Subcutaneous abdominal adipose tissue (tissue), 5 donors: ENCODE measurements at regions not wholly inside any gene's neighbourhood (a gene's known extent, or its start where the extent isn't known, plus 50 kb on each side); places are given as distances from the start of the nearest gene placed in this dataset.
"Not testable (repeated sequence)": the region's sequence is repeated elsewhere in the genome, so short reads cannot be mapped to it uniquely, and the experiment has no call there.

Experiments
- H3K27ac ChIP-seq: one replicate; pipeline ENCODE4 v1.7.0; 2013; ENCODE audit warnings: low read depth, mild to moderate bottlenecking, inconsistent platforms, low read length, moderate library complexity
- H3K27me3 ChIP-seq, 5 donors: one replicate each; pipeline ENCODE4 v1.7.0; 2013; ENCODE audit warnings: low read length in 5 of 5, inconsistent platforms in 1 of 5; ENCODE audit not compliant: control insufficient read depth in 5 of 5, insufficient read depth in 4 of 5
- H3K36me3 ChIP-seq, 5 donors: one replicate each; pipeline ENCODE4 v1.7.0; 2013; ENCODE audit warnings: low read length in 5 of 5; ENCODE audit not compliant: control insufficient read depth in 5 of 5, insufficient read depth in 5 of 5
- H3K4me1 ChIP-seq, 5 donors: one replicate each; pipeline ENCODE4 v1.7.0; 2013; ENCODE audit warnings: low read length in 5 of 5, mild to moderate bottlenecking in 3 of 5, moderate library complexity in 1 of 5; ENCODE audit not compliant: control insufficient read depth in 5 of 5, insufficient read depth in 5 of 5
- H3K4me3 ChIP-seq, 5 donors: one replicate each; pipeline ENCODE4 v1.7.0; 2013; ENCODE audit warnings: low read length in 5 of 5, low read depth in 1 of 5
- H3K9ac ChIP-seq, 5 donors: one replicate each; pipeline ENCODE4 v1.7.0; 2013; ENCODE audit warnings: low read length in 5 of 5, mild to moderate bottlenecking in 4 of 5, moderate library complexity in 3 of 5
- H3K9me3 ChIP-seq, 5 donors: one replicate each; pipeline ENCODE4 v1.7.0; 2013; ENCODE audit warnings: low read length in 5 of 5; ENCODE audit not compliant: control insufficient read depth in 5 of 5
- donor health status: healthy.
- donor health status: healthy.
- donor health status: healthy.
- donor health status: healthy.
- donor health status: healthy.

- Histone ChIP-seq H3K27me3 (peaks cover 4 to 7% (median 5%) of the 10 kb centered on the region in 5 donors), H3K9ac (no peak overlapping the region), H3K4me3 (no peak overlapping the region), H3K9me3 (no peaks in the 10 kb centered on the region), H3K36me3 (no peaks in the 10 kb centered on the region), H3K4me1 (no peaks in the 10 kb centered on the region), H3K27ac (no peak overlapping the region)
Measured at GRCh38 chr1:29920316-29920715, 684.0 kb downstream of the PTPRU start.

GRCh38 chr1:29919041-29919440 is 682.7 kb downstream of the PTPRU start:
- H3K4me1 ChIP-seq, H3K27ac ChIP-seq, H3K4me3 ChIP-seq, H3K27me3 ChIP-seq, H3K9ac ChIP-seq, H3K36me3 ChIP-seq, H3K9me3 ChIP-seq: not testable (repeated sequence)

- Histone ChIP-seq H3K4me1 (no peaks in the 10 kb centered on the region), H3K27me3 (peaks cover 0 to 15% (median 5%) of the 10 kb centered on the region in 5 donors), H3K27ac (no peak overlapping the region)
Measured at GRCh38 chr1:29916656-29917369, 680.5 kb downstream of the PTPRU start.

GRCh38 chr1:29914936-29915335 is 678.6 kb downstream of the PTPRU start:
- Histone ChIP-seq H3K9ac (no peak overlapping the region), H3K4me3 (no peak overlapping the region), H3K9me3 (no peaks in the 10 kb centered on the region), H3K27me3 (peaks cover 0 to 16% (median 7%) of the 10 kb centered on the region in 5 donors), H3K4me1 (no peaks in the 10 kb centered on the region), H3K36me3 (no peaks in the 10 kb centered on the region), H3K27ac (no peak overlapping the region)

More at GRCh38 chr1:29916656-29917369, 680.5 kb downstream of the PTPRU start:
- no peak overlapping the region for H3K4me3 ChIP-seq
- H3K36me3 ChIP-seq: no peaks in the 10 kb centered on the region
- no peaks in the 10 kb centered on the region for H3K9me3 ChIP-seq
- no peak overlapping the region for H3K9ac ChIP-seq

- Histone ChIP-seq H3K27me3 (peaks cover 0 to 18% (median 10%) of the 10 kb centered on the region in 5 donors), H3K9me3 (no peaks in the 10 kb centered on the region), H3K4me3 (no peak overlapping the region), H3K27ac (no peak overlapping the region), H3K9ac (no peak overlapping the region), H3K36me3 (no peaks in the 10 kb centered on the region), H3K4me1 (no peaks in the 10 kb centered on the region)
Measured at GRCh38 chr1:29912425-29912824, 676.1 kb downstream of the PTPRU start.

GRCh38 chr1:29909962-29910361 is 673.6 kb downstream of the PTPRU start:
- Histone ChIP-seq H3K36me3 (no peaks in the 10 kb centered on the region), H3K9ac (no peak overlapping the region), H3K4me1 (no peaks in the 10 kb centered on the region), H3K27ac (no peak overlapping the region), H3K4me3 (no peak overlapping the region), H3K9me3 (no peaks in the 10 kb centered on the region), H3K27me3 (peaks cover 0 to 19% (median 7%) of the 10 kb centered on the region in 5 donors)

- H3K9ac ChIP-seq: no peak overlapping the region
- H3K9me3 ChIP-seq: no peaks in the 10 kb centered on the region
- H3K36me3 ChIP-seq: no peaks in the 10 kb centered on the region
- H3K27ac ChIP-seq: no peak overlapping the region
- no peak overlapping the region for H3K4me3 ChIP-seq
- peaks cover 0 to 12% (median 9%) of the 10 kb centered on the region in 5 donors for H3K27me3 ChIP-seq
- H3K4me1 ChIP-seq: no peaks in the 10 kb centered on the region
Measured at GRCh38 chr1:29907596-29907995, 671.3 kb downstream of the PTPRU start.

- Histone ChIP-seq H3K36me3 (no peaks in the 10 kb centered on the region), H3K9ac (no peak overlapping the region), H3K27ac (no peak overlapping the region), H3K27me3 (peaks cover 0 to 12% (median 9%) of the 10 kb centered on the region in 5 donors), H3K9me3 (no peaks in the 10 kb centered on the region), H3K4me1 (no peaks in the 10 kb centered on the region), H3K4me3 (no peak overlapping the region)
Measured at GRCh38 chr1:29906927-29907326, 670.6 kb downstream of the PTPRU start.

GRCh38 chr1:29903548-29904166 is 667.3 kb downstream of the PTPRU start:
- no peaks in the 10 kb centered on the region for H3K9me3 ChIP-seq
- H3K9ac ChIP-seq: no peak overlapping the region
- no peak overlapping the region for H3K4me3 ChIP-seq
- H3K4me1 ChIP-seq: peaks cover 0 to 4% (median 0%) of the 10 kb centered on the region in 5 donors
- peaks cover 5 to 14% (median 11%) of the 10 kb centered on the region in 5 donors for H3K27me3 ChIP-seq
- no peaks in the 10 kb centered on the region for H3K36me3 ChIP-seq
- no peak overlapping the region for H3K27ac ChIP-seq

- Histone ChIP-seq H3K9me3 (no peaks in the 10 kb centered on the region), H3K27me3 (peaks cover 2 to 15% (median 11%) of the 10 kb centered on the region in 5 donors), H3K4me1 (peaks cover 0 to 9% (median 0%) of the 10 kb centered on the region in 5 donors), H3K4me3 (no peak overlapping the region), H3K9ac (no peak overlapping the region), H3K36me3 (no peaks in the 10 kb centered on the region), H3K27ac (no peak overlapping the region)
Measured at GRCh38 chr1:29901624-29902325, 665.5 kb downstream of the PTPRU start.
